ENCODE measurements at regions not wholly inside any gene's neighbourhood (a gene's known extent, or its start where the extent isn't known, plus 50 kb on each side); places are given as distances from the start of the nearest gene placed in this dataset.

GRCh38 chr12:61095111-61095510 is 1165.1 kb upstream of the USP15 start (continued):
- TF ChIP-seq, protein P1, sequence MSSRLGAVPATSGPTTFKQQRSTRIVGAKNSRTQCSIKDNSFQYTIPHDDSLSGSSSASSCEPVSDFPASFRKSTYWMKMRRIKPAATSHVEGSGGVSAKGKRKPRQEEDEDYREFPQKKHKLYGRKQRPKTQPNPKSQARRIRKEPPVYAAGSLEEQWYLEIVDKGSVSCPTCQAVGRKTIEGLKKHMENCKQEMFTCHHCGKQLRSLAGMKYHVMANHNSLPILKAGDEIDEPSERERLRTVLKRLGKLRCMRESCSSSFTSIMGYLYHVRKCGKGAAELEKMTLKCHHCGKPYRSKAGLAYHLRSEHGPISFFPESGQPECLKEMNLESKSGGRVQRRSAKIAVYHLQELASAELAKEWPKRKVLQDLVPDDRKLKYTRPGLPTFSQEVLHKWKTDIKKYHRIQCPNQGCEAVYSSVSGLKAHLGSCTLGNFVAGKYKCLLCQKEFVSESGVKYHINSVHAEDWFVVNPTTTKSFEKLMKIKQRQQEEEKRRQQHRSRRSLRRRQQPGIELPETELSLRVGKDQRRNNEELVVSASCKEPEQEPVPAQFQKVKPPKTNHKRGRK (CRISPR knock-in tag; IDR thresholded peaks at IDR 0.05; ENCODE audit: borderline replicate concordance) = no peak
- TF ChIP-seq ELF4 (CRISPR knock-in tag; IDR thresholded peaks at IDR 0.05; ENCODE audit: low read depth) = no peak
- no peak for TF ChIP-seq PRDM15 (CRISPR knock-in tag; IDR thresholded peaks at IDR 0.05)
- TF ChIP-seq, protein P2, sequence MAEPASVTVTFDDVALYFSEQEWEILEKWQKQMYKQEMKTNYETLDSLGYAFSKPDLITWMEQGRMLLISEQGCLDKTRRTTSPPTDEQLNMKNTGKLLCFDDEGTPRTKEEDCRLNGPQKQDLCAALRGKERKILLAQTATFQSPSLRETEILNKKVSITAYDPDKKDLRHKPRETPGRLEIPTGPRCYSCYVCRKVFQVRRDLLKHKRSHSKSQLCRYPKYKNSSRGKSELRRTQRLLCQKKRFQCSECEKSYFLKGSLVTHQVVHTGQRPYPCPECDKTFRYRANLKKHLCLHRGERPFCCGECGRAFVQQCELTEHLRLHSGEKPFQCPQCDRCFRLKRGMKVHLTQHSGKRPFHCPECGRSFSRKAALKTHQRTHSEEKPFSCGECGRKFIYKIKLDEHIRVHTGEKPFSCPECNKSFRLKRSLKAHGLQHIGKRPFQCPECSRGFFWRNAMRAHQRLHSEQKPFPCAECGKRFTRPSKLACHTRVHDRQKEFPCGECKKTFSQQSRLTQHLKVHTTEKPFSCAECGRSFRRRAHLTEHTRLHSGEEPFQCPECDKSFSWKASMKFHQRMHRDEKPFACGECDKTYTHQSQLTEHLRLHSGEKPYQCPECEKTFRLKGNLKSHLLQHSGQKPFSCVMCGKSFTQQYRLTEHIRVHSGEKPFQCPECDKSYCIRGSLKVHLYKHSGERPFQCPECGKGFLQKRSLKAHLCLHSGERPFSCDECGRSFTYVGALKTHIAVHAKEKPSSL (CRISPR knock-in tag; conservative IDR thresholded peaks at IDR 0.05) = no peak
- no peak for TF ChIP-seq IRF2 (CRISPR knock-in tag; IDR thresholded peaks at IDR 0.05; ENCODE audit: borderline replicate concordance, low read depth)
- no peak for TF ChIP-seq ZBTB21 (CRISPR knock-in tag; IDR thresholded peaks at IDR 0.05; ENCODE audit: borderline replicate concordance)
- no peak for TF ChIP-seq GTF2I (CRISPR knock-in tag; conservative IDR thresholded peaks at IDR 0.05)

DNA sequence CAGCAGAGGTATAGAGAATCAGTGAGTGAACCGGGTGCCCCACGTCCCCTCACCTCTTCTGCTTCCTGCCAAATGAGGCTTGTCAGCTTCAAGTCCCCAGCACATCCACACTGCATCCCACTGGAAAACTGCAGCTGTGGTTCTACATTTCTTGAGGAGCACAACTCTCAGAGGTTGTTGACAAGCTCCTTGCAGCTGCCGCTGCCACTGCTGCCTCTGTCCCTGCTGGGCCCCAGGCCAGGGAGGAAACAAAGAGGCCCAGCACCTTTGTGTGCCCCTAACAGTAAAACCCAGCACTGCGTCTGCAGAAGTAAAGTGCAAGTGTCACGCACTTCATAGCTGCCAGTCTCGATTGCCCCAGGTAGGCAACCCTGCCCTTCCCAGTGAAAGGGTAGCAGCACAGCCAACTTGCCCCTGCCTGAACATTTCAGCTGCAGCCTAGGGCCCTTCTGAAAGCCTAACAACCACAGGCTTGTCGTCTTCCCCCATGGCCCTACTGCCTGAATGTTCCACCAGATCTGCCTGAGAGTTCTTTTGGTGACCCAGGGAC is 1162.1 kb upstream of the USP15 start:
- no peak overlapping the region for H3K4me3 Mint-ChIP-seq
- H3K27me3 Mint-ChIP-seq (ENCODE audit: low read depth) = no peaks in the 10 kb centered on the region
- ChIA-PET CTCF (no interaction called here), POLR2A (no interaction called here)
- ATAC-seq (peak; percentile 20; the same call in 1 of the 2 replicates), DNase-seq (ENCODE audit: low spot score) (peak; percentile 8)
- no peaks in the 10 kb centered on the region for H3K9me3 Mint-ChIP-seq
- no peak overlapping the region for H3K27ac Mint-ChIP-seq
- no peaks in the 10 kb centered on the region for H3K4me1 Mint-ChIP-seq
- TF ChIP-seq ZNF671 (CRISPR knock-in tag; IDR thresholded peaks at IDR 0.05) (no peak), ZNF121 (CRISPR knock-in tag; IDR thresholded peaks at IDR 0.05) (no peak), MLX (CRISPR knock-in tag; IDR thresholded peaks at IDR 0.05) (no peak), ZMAT4 (CRISPR knock-in tag; IDR thresholded peaks at IDR 0.05) (no peak), ZNF317 (CRISPR knock-in tag; IDR thresholded peaks at IDR 0.05; ENCODE audit: borderline replicate concordance, low read depth) (no peak), STAT6 (CRISPR knock-in tag; conservative IDR thresholded peaks at IDR 0.05; ENCODE audit: low read depth) (no peak), EMX1 (CRISPR knock-in tag; IDR thresholded peaks at IDR 0.05) (no peak), JUN (CRISPR knock-in tag; IDR thresholded peaks at IDR 0.05) (no peak), NFATC4 (CRISPR knock-in tag; IDR thresholded peaks at IDR 0.05) (no peak)
- TF ChIP-seq, protein P2 (CRISPR knock-in tag; conservative IDR thresholded peaks at IDR 0.05) = no peak
- TF ChIP-seq, protein P3, sequence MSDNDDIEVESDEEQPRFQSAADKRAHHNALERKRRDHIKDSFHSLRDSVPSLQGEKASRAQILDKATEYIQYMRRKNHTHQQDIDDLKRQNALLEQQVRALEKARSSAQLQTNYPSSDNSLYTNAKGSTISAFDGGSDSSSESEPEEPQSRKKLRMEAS (CRISPR knock-in tag; IDR thresholded peaks at IDR 0.05) = no peak
- no peaks in the 10 kb centered on the region for H3K36me3 Mint-ChIP-seq
